Mesendoderm (in vitro differentiated cells): ENCODE measurements at regions not wholly inside any gene's neighbourhood (a gene's known extent, or its start where the extent isn't known, plus 50 kb on each side); places are given as distances from the start of the nearest gene placed in this dataset.

ENCODE experiments used
- DNase-seq: peaks from one replicate; pipeline ENCODE4 v3.0.0; 2013
- H2AK5ac ChIP-seq: 2 replicates; pipeline ENCODE4 v1.6.1; 2013; ENCODE audit warnings: low read length, inconsistent platforms
- H2BK120ac ChIP-seq: 2 replicates; pipeline ENCODE4 v1.6.1; 2013; ENCODE audit warnings: low read depth, mild to moderate bottlenecking, low read length, moderate library complexity, mixed read lengths
- H2BK15ac ChIP-seq: replicated peaks from 2 replicates; pipeline ENCODE4 v1.6.1; 2013; ENCODE audit warnings: low read depth, mild to moderate bottlenecking, moderate library complexity
- H2BK5ac ChIP-seq: 2 replicates; pipeline ENCODE4 v1.6.1; 2013; ENCODE audit warnings: low read length, inconsistent platforms
- H3K18ac ChIP-seq: 2 replicates; pipeline ENCODE4 v1.6.1; 2013; ENCODE audit warnings: mild to moderate bottlenecking, low read length, mixed read lengths
- H3K23ac ChIP-seq: one replicate; pipeline ENCODE4 v1.6.1; 2013; ENCODE audit warnings: low read length
- H3K27ac ChIP-seq: 2 replicates; pipeline ENCODE4 v1.5.1; 2013; ENCODE audit warnings: low read depth, mild to moderate bottlenecking, inconsistent platforms, low read length, moderate library complexity
- H3K27me3 ChIP-seq: 2 replicates; pipeline ENCODE4 v1.6.1; 2013; ENCODE audit warnings: low read length, control low read depth, mild to moderate bottlenecking, inconsistent platforms; ENCODE audit not compliant: insufficient read depth, poor library complexity
- H3K36me3 ChIP-seq: 2 replicates; pipeline ENCODE4 v1.6.1; 2013; ENCODE audit warnings: low read length, inconsistent platforms; ENCODE audit not compliant: control insufficient read depth, insufficient read depth
- H3K4ac ChIP-seq: one replicate; pipeline ENCODE4 v1.6.1; 2013; ENCODE audit warnings: low read depth, mild to moderate bottlenecking, low read length, moderate library complexity
- H3K4me1 ChIP-seq: 2 replicates; pipeline ENCODE4 v1.6.1; 2013; ENCODE audit warnings: low read depth, low read length, inconsistent platforms; ENCODE audit not compliant: control insufficient read depth
- H3K4me2 ChIP-seq: 2 replicates; pipeline ENCODE4 v1.6.1; 2013; ENCODE audit warnings: low read length
- H3K4me3 ChIP-seq: 2 replicates; pipeline ENCODE4 v1.5.1; 2013; ENCODE audit warnings: mild to moderate bottlenecking, low read length
- H3K56ac ChIP-seq: one replicate; pipeline ENCODE4 v1.6.1; 2013; ENCODE audit warnings: low read length
- H3K79me1 ChIP-seq: 2 replicates; pipeline ENCODE4 v1.6.1; 2013; ENCODE audit warnings: low read length, inconsistent platforms
- H3K79me2 ChIP-seq: 2 replicates; pipeline ENCODE4 v1.6.1; 2013; ENCODE audit warnings: mild to moderate bottlenecking, low read length; ENCODE audit not compliant: control insufficient read depth, insufficient read depth
- H3K9ac ChIP-seq: 2 replicates; pipeline ENCODE4 v1.6.1; 2013; ENCODE audit warnings: low read length, inconsistent platforms
- H4K5ac ChIP-seq: one replicate; pipeline ENCODE4 v1.6.1; 2013; ENCODE audit warnings: low read length
- H4K8ac ChIP-seq: one replicate; pipeline ENCODE4 v1.6.1; 2013; ENCODE audit warnings: low read depth, mild to moderate bottlenecking, control low read depth, low read length, moderate library complexity
- WGBS: extraction: QIAGEN DNeasy Blood & Tissue Kit; methylation state at CpG from one replicate; pipeline ENCODE4 v1.1.7; 2013; ENCODE audit warnings: low lambda C conversion rate, missing lambda C conversion rate; ENCODE audit not compliant: insufficient coverage; ENCODE audit errors: extremely low coverage; 5-methylcytosine and 5-hydroxymethylcytosine counted together

- H3K4me2 ChIP-seq = no peak overlapping the region
- DNase-seq = no peak
- no peaks in the 10 kb centered on the region for H3K79me1 ChIP-seq
- H3K4me3 ChIP-seq = no peak overlapping the region
- no peak overlapping the region for H3K18ac ChIP-seq
- H3K56ac ChIP-seq = no peak overlapping the region
- H2AK5ac ChIP-seq = no peak overlapping the region
- no peaks in the 10 kb centered on the region for H3K36me3 ChIP-seq
- H3K4me1 ChIP-seq = no peaks in the 10 kb centered on the region
- H2BK120ac ChIP-seq = no peak overlapping the region
- no peak overlapping the region for H3K27ac ChIP-seq
- no peak overlapping the region for H2BK15ac ChIP-seq
- H3K4ac ChIP-seq = no peak overlapping the region
- no peak overlapping the region for H2BK5ac ChIP-seq
- no peak overlapping the region for H4K8ac ChIP-seq
- H3K23ac ChIP-seq = no peak overlapping the region
- WGBS = no CpG with 5 or more reads among the region's 4 CpGs
- H3K9ac ChIP-seq = no peak overlapping the region
- H3K27me3 ChIP-seq = no peaks in the 10 kb centered on the region
- no peak overlapping the region for H4K5ac ChIP-seq
- no peaks in the 10 kb centered on the region for H3K79me2 ChIP-seq
Observed at GRCh38 chr16:5374184-5374583, 276.6 kb upstream of the EEF2KMT start.

GRCh38 chr16:5367951-5368350 lies 270.4 kb upstream of the EEF2KMT start:
- Histone ChIP-seq H3K4me3 (no peak overlapping the region), H3K27me3 (no peaks in the 10 kb centered on the region), H2BK120ac (no peak overlapping the region), H3K4me2 (no peak overlapping the region), H3K36me3 (no peaks in the 10 kb centered on the region), H3K23ac (no peak overlapping the region), H3K56ac (no peak overlapping the region), H2AK5ac (no peak overlapping the region), H3K79me1 (no peaks in the 10 kb centered on the region), H3K18ac (no peak overlapping the region), H4K5ac (no peak overlapping the region), H3K27ac (no peak overlapping the region), H4K8ac (no peak overlapping the region), H3K4ac (no peak overlapping the region), H3K79me2 (no peaks in the 10 kb centered on the region), H2BK15ac (no peak overlapping the region), H3K9ac (no peak overlapping the region), H3K4me1 (no peaks in the 10 kb centered on the region), H2BK5ac (no peak overlapping the region)
- no CpG with 5 or more reads among the region's 7 CpGs for WGBS
- DNase-seq = no peak

- Histone ChIP-seq H3K4me1 (no peaks in the 10 kb centered on the region), H2BK15ac (no peak overlapping the region), H3K4me3 (no peak overlapping the region), H3K9ac (no peak overlapping the region), H2BK120ac (no peak overlapping the region), H3K56ac (no peak overlapping the region), H3K79me2 (no peaks in the 10 kb centered on the region), H3K27ac (no peak overlapping the region), H2AK5ac (no peak overlapping the region), H3K36me3 (no peaks in the 10 kb centered on the region), H3K4ac (no peak overlapping the region), H3K4me2 (no peak overlapping the region), H3K27me3 (no peaks in the 10 kb centered on the region), H2BK5ac (no peak overlapping the region), H3K18ac (no peak overlapping the region), H4K8ac (no peak overlapping the region), H4K5ac (no peak overlapping the region), H3K79me1 (no peaks in the 10 kb centered on the region), H3K23ac (no peak overlapping the region)
- no peak for DNase-seq
- 100% methylated on average over 2 of the region's 4 CpGs for WGBS
Observed at GRCh38 chr16:5366126-5366525, 268.5 kb upstream of the EEF2KMT start.

GRCh38 chr16:5364186-5364585 lies 266.6 kb upstream of the EEF2KMT start:
- Histone ChIP-seq H3K27ac (no peak overlapping the region), H3K18ac (no peak overlapping the region), H3K79me1 (no peaks in the 10 kb centered on the region), H2BK5ac (no peak overlapping the region), H3K27me3 (no peaks in the 10 kb centered on the region), H3K4me3 (no peak overlapping the region), H3K56ac (no peak overlapping the region), H3K4ac (no peak overlapping the region), H3K9ac (no peak overlapping the region), H4K5ac (no peak overlapping the region), H2AK5ac (no peak overlapping the region), H3K23ac (no peak overlapping the region), H3K4me1 (no peaks in the 10 kb centered on the region), H3K36me3 (no peaks in the 10 kb centered on the region), H2BK120ac (no peak overlapping the region), H3K4me2 (no peak overlapping the region), H3K79me2 (no peaks in the 10 kb centered on the region), H4K8ac (no peak overlapping the region), H2BK15ac (no peak overlapping the region)
- DNase-seq = no peak
- WGBS = no CpG with 5 or more reads among the region's 5 CpGs

GRCh38 chr16:5361322-5361721 lies 263.7 kb upstream of the EEF2KMT start:
- Histone ChIP-seq H3K4me3 (no peak overlapping the region), H3K27me3 (no peaks in the 10 kb centered on the region), H3K27ac (no peak overlapping the region), H2BK5ac (no peak overlapping the region), H2BK120ac (no peak overlapping the region), H3K9ac (no peak overlapping the region), H3K36me3 (no peaks in the 10 kb centered on the region), H4K8ac (no peak overlapping the region), H3K79me2 (no peaks in the 10 kb centered on the region), H2AK5ac (no peak overlapping the region), H3K23ac (no peak overlapping the region), H2BK15ac (no peak overlapping the region), H4K5ac (no peak overlapping the region), H3K56ac (no peak overlapping the region), H3K4ac (no peak overlapping the region), H3K79me1 (no peaks in the 10 kb centered on the region), H3K4me2 (no peak overlapping the region), H3K4me1 (no peaks in the 10 kb centered on the region), H3K18ac (no peak overlapping the region)
- no CpG with 5 or more reads among the region's 5 CpGs for WGBS
- no peak for DNase-seq

- Histone ChIP-seq H4K8ac (no peak overlapping the region), H3K9ac (no peak overlapping the region), H3K4me2 (no peak overlapping the region), H2BK15ac (no peak overlapping the region), H4K5ac (no peak overlapping the region), H3K4me1 (peaks cover 6% of the 10 kb centered on the region), H2BK5ac (no peak overlapping the region), H3K56ac (no peak overlapping the region), H3K79me2 (no peaks in the 10 kb centered on the region), H3K4ac (no peak overlapping the region), H2AK5ac (no peak overlapping the region), H3K27me3 (no peaks in the 10 kb centered on the region), H3K79me1 (no peaks in the 10 kb centered on the region), H3K4me3 (no peak overlapping the region), H3K18ac (no peak overlapping the region), H3K27ac (no peak overlapping the region), H2BK120ac (no peak overlapping the region), H3K23ac (no peak overlapping the region), H3K36me3 (no peaks in the 10 kb centered on the region)
- no peak for DNase-seq
- WGBS = no CpG with 5 or more reads among the region's 5 CpGs
Observed at GRCh38 chr16:5354645-5355044, 257.1 kb upstream of the EEF2KMT start.
